Right forelimb (tissue), 1 donor: ENCODE measurements at regions not wholly inside any gene's neighbourhood (a gene's known extent, or its start where the extent isn't known, plus 50 kb on each side); places are given as distances from the start of the nearest gene placed in this dataset.

Source experiments
- DNase-seq: peaks from one replicate; pipeline ENCODE4 v3.0.0-alpha.2; 2018

- no peak for DNase-seq
Observed at GRCh38 chr3:118425272-118425837, 609.3 kb downstream of the IGSF11 start.

- no peak for DNase-seq
Observed at GRCh38 chr3:118433825-118434224, 600.8 kb downstream of the IGSF11 start.

- no peak for DNase-seq
Observed at GRCh38 chr3:118435851-118436350, 598.7 kb downstream of the IGSF11 start.

- DNase-seq = no peak
Observed at GRCh38 chr3:118436697-118437262, 597.9 kb downstream of the IGSF11 start.

- no peak for DNase-seq
Observed at GRCh38 chr3:118445036-118445435, 589.6 kb downstream of the IGSF11 start.

GRCh38 chr3:118447339-118447738, 587.3 kb downstream of the IGSF11 start:
- no peak for DNase-seq

- DNase-seq = no peak
Observed at GRCh38 chr3:118466795-118467330, 567.8 kb downstream of the IGSF11 start.

- no peak for DNase-seq
Observed at GRCh38 chr3:118468801-118469200, 565.8 kb downstream of the IGSF11 start.

GRCh38 chr3:118472586-118472985, 562.1 kb downstream of the IGSF11 start:
- no peak for DNase-seq

GRCh38 chr3:118473343-118473742, 561.3 kb downstream of the IGSF11 start:
- DNase-seq = no peak

- no peak for DNase-seq
Observed at GRCh38 chr3:118476885-118477618, 557.6 kb downstream of the IGSF11 start.

- no peak for DNase-seq
Observed at GRCh38 chr3:118477768-118478167, 556.9 kb downstream of the IGSF11 start.

GRCh38 chr3:118478706-118479276, 555.9 kb downstream of the IGSF11 start:
- no peak for DNase-seq

- DNase-seq = no peak
Observed at GRCh38 chr3:118479376-118479775, 555.3 kb downstream of the IGSF11 start.

- DNase-seq = no peak
Observed at GRCh38 chr3:118480101-118480860, 554.4 kb downstream of the IGSF11 start.

- DNase-seq = no peak
Observed at GRCh38 chr3:118485693-118486092, 549.0 kb downstream of the IGSF11 start.

GRCh38 chr3:118487734-118488133, 546.9 kb downstream of the IGSF11 start:
- no peak for DNase-seq

- DNase-seq = no peak
Observed at GRCh38 chr3:118488732-118489131, 545.9 kb downstream of the IGSF11 start.

GRCh38 chr3:118495206-118495605, 539.4 kb downstream of the IGSF11 start:
- no peak for DNase-seq

GRCh38 chr3:118497274-118497673, 537.4 kb downstream of the IGSF11 start:
- no peak for DNase-seq

- DNase-seq = peak; percentile 50
Observed at GRCh38 chr3:118501152-118501551, 533.5 kb downstream of the IGSF11 start.

GRCh38 chr3:118504906-118505305, 529.7 kb downstream of the IGSF11 start:
- no peak for DNase-seq

GRCh38 chr3:118505784-118506183, 528.9 kb downstream of the IGSF11 start:
- no peak for DNase-seq
